MM.1S (cell line): ENCODE measurements at regions not wholly inside any gene's neighbourhood (a gene's known extent, or its start where the extent isn't known, plus 50 kb on each side); places are given as distances from the start of the nearest gene placed in this dataset.

Experiments used
- DNase-seq: peaks from one replicate; pipeline ENCODE4 v3.0.0-alpha.2; 2015
- H2AFZ ChIP-seq: fragments of 300-600 bp; sonication (generic); 2 replicates; pipeline ENCODE4 v1.6.0; 2016; ENCODE audit warnings: antibody characterized with exemption, low read length
- H3F3A ChIP-seq: fragments of 300-600 bp; sonication (generic); 2 replicates; pipeline ENCODE4 v1.6.1; 2016; ENCODE audit warnings: mild to moderate bottlenecking, antibody characterized with exemption, low read length, moderate library complexity, mixed read lengths; ENCODE audit not compliant: insufficient read depth
- H3K27ac ChIP-seq: fragments of 300-600 bp; sonication (generic); 2 replicates; pipeline ENCODE4 v1.5.1; 2016; ENCODE audit warnings: mild to moderate bottlenecking, low read length
- H3K27me3 ChIP-seq: fragments of 300-600 bp; sonication (generic); replicated peaks from 2 replicates; pipeline ENCODE4 v1.6.0; 2016; ENCODE audit warnings: low read length; ENCODE audit not compliant: insufficient read depth
- H3K36me3 ChIP-seq: fragments of 300-600 bp; sonication (generic); replicated peaks from 2 replicates; pipeline ENCODE4 v1.6.1; 2016; ENCODE audit warnings: mild to moderate bottlenecking, low read length, mixed read lengths; ENCODE audit not compliant: insufficient read depth
- H3K4me1 ChIP-seq: fragments of 300-600 bp; sonication (generic); 2 replicates; pipeline ENCODE4 v1.6.1; 2016; ENCODE audit warnings: low read length, mixed read lengths
- H3K4me2 ChIP-seq: fragments of 300-600 bp; sonication (generic); 2 replicates; pipeline ENCODE4 v1.6.0; 2016; ENCODE audit warnings: low read depth, low read length
- H3K4me3 ChIP-seq: fragments of 300-600 bp; sonication (generic); 2 replicates; pipeline ENCODE4 v1.5.1; 2016; ENCODE audit warnings: low read length, mixed read lengths
- H3K79me2 ChIP-seq: fragments of 300-600 bp; sonication (generic); 2 replicates; pipeline ENCODE4 v1.6.1; 2016; ENCODE audit warnings: mixed run types, low read length, mixed read lengths
- H3K9ac ChIP-seq: fragments of 300-600 bp; sonication (generic); 2 replicates; pipeline ENCODE4 v1.6.1; 2016; ENCODE audit warnings: low read length, mixed read lengths
- H3K9me2 ChIP-seq: fragments of 300-600 bp; sonication (generic); replicated peaks from 2 replicates; pipeline ENCODE4 v1.6.1; 2016; ENCODE audit warnings: mild to moderate bottlenecking, low read length, mixed read lengths; ENCODE audit not compliant: insufficient read depth
- H3K9me3 ChIP-seq: fragments of 300-600 bp; sonication (generic); replicated peaks from 2 replicates; pipeline ENCODE4 v1.6.1; 2016; ENCODE audit warnings: mild to moderate bottlenecking, low read length, mixed read lengths; ENCODE audit not compliant: insufficient read depth
- H4K20me1 ChIP-seq: fragments of 300-600 bp; sonication (generic); 2 replicates; pipeline ENCODE4 v1.6.1; 2016; ENCODE audit warnings: mild to moderate bottlenecking, low read length, moderate library complexity, mixed read lengths; ENCODE audit not compliant: insufficient read depth
- CTCF ChIP-seq: fragments of 300-600 bp; sonication (generic); IDR thresholded peaks from 2 replicates; pipeline ENCODE4 v1.5.1; 2016; ENCODE audit warnings: antibody characterized with exemption, low read length, mixed read lengths
- EZH2 ChIP-seq: fragments of 300-600 bp; sonication (generic); optimal IDR thresholded peaks from 2 replicates; pipeline ENCODE3; 2017; ENCODE audit warnings: low read depth, mild to moderate bottlenecking, antibody characterized with exemption, low read length, mixed read lengths
- EZH2phosphoT487 ChIP-seq: fragments of 300-600 bp; sonication (generic); IDR thresholded peaks from 2 replicates; pipeline ENCODE4 v1.6.1; 2018; ENCODE audit warnings: antibody characterized with exemption, low read length

- no peaks in the 10 kb centered on the region for H4K20me1 ChIP-seq
- no peaks in the 10 kb centered on the region for H3K36me3 ChIP-seq
- no peaks in the 10 kb centered on the region for H3K27me3 ChIP-seq
- H3F3A ChIP-seq, result peaks cover 5% of the 10 kb centered on the region; the same call in 1 of the 2 replicates
- no peaks in the 10 kb centered on the region for H3K79me2 ChIP-seq
- H3K4me3 ChIP-seq, result no peak overlapping the region
- TF ChIP-seq EZH2, result no peak
- no peak for TF ChIP-seq CTCF
- no peak overlapping the region for H3K27ac ChIP-seq
- H2AFZ ChIP-seq, result no peak overlapping the region
- H3K9me2 ChIP-seq, result no peaks in the 10 kb centered on the region
- H3K4me1 ChIP-seq, result peaks cover 18% of the 10 kb centered on the region
- DNase-seq, result no peak
- no peak overlapping the region for H3K9ac ChIP-seq
- H3K9me3 ChIP-seq, result no peaks in the 10 kb centered on the region
- no peak overlapping the region for H3K4me2 ChIP-seq
These were observed 253.7 kb upstream of the THUMPD2 start for GRCh38 chr2:40032650-40033319.

GRCh38 chr2:40030456-40030975 is 251.5 kb upstream of the THUMPD2 start:
- Histone ChIP-seq H2AFZ (no peak overlapping the region), H3K27me3 (no peaks in the 10 kb centered on the region), H3K9me2 (no peaks in the 10 kb centered on the region), H3K9me3 (no peaks in the 10 kb centered on the region), H3K36me3 (no peaks in the 10 kb centered on the region), H3K4me3 (no peak overlapping the region), H3F3A (peaks cover 5% of the 10 kb centered on the region; the same call in 1 of the 2 replicates), H3K9ac (no peak overlapping the region), H3K79me2 (no peaks in the 10 kb centered on the region), H4K20me1 (no peaks in the 10 kb centered on the region), H3K4me1 (peaks cover 18% of the 10 kb centered on the region), H3K4me2 (no peak overlapping the region), H3K27ac (no peak overlapping the region)
- TF ChIP-seq EZH2 (no peak), CTCF (no peak), EZH2phosphoT487 (no peak)
- DNase-seq, result no peak

GRCh38 chr2:40028792-40029488 is 249.9 kb upstream of the THUMPD2 start:
- peak; percentile 45 for DNase-seq
- H3K27me3 ChIP-seq, result no peaks in the 10 kb centered on the region
- H3K27ac ChIP-seq, result peak overlapping the region; percentile 7; the same call in 1 of the 2 replicates
- no peak overlapping the region for H3K9ac ChIP-seq
- peak overlapping the region; percentile 26; the same call in 1 of the 2 replicates for H3K4me2 ChIP-seq
- H2AFZ ChIP-seq, result no peak overlapping the region
- no peak for TF ChIP-seq EZH2
- no peak for TF ChIP-seq EZH2phosphoT487
- TF ChIP-seq CTCF, result no peak
- no peaks in the 10 kb centered on the region for H3K36me3 ChIP-seq
- H3K9me2 ChIP-seq, result no peaks in the 10 kb centered on the region
- H3K79me2 ChIP-seq, result no peaks in the 10 kb centered on the region
- H3K9me3 ChIP-seq, result no peaks in the 10 kb centered on the region
- H3K4me1 ChIP-seq, result peaks cover 18% of the 10 kb centered on the region
- no peak overlapping the region for H3K4me3 ChIP-seq
- no peaks in the 10 kb centered on the region for H4K20me1 ChIP-seq
- H3F3A ChIP-seq, result peaks cover 5% of the 10 kb centered on the region; the same call in 1 of the 2 replicates
